ENCODE measurements at regions not wholly inside any gene's neighbourhood (a gene's known extent, or its start where the extent isn't known, plus 50 kb on each side); places are given as distances from the start of the nearest gene placed in this dataset.
"Not testable (repeated sequence)": the region's sequence is repeated elsewhere in the genome, so short reads cannot be mapped to it uniquely, and the experiment has no call there.

GRCh38 chr2:118417406-118418120 lies 329.3 kb downstream of the INSIG2 start:
- no peaks in the 10 kb centered on the region for H3K4me1 ChIP-seq (ENCODE audit: control insufficient read depth, insufficient read depth, low read length)
- DNase-seq (ENCODE audit: low read depth in 4 of 6, low spot score in 6 of 6) = no peak
- no peak overlapping the region for H3K27ac ChIP-seq (ENCODE audit: low read depth, low read length)
- no CpG with 5 or more reads among the region's 3 CpGs for WGBS (ENCODE audit: insufficient coverage)
- no peaks in the 10 kb centered on the region for H3K9me3 ChIP-seq (ENCODE audit: control insufficient read depth, insufficient read depth, low read length)
- no peaks in the 10 kb centered on the region for H3K36me3 ChIP-seq (ENCODE audit: control insufficient read depth, insufficient read depth, low read length)
- no peaks in the 10 kb centered on the region for H3K27me3 ChIP-seq (ENCODE audit: control insufficient read depth, insufficient read depth, low read length)
- no peak overlapping the region for H3K4me3 ChIP-seq (ENCODE audit: low read depth, low read length)

- not testable (repeated sequence) for DNase-seq (ENCODE audit: low read depth in 4 of 6, low spot score in 6 of 6); H3K27ac ChIP-seq (ENCODE audit: low read depth, low read length); H3K4me1 ChIP-seq (ENCODE audit: control insufficient read depth, insufficient read depth, low read length); H3K4me3 ChIP-seq (ENCODE audit: low read depth, low read length); H3K36me3 ChIP-seq (ENCODE audit: control insufficient read depth, insufficient read depth, low read length); H3K9me3 ChIP-seq (ENCODE audit: control insufficient read depth, insufficient read depth, low read length); H3K27me3 ChIP-seq (ENCODE audit: control insufficient read depth, insufficient read depth, low read length)
- WGBS (ENCODE audit: insufficient coverage) = no CpG with 5 or more reads among the region's 1 CpG
Measured at GRCh38 chr2:118415186-118415585, 326.9 kb downstream of the INSIG2 start.

GRCh38 chr2:118403658-118404451 lies 315.6 kb downstream of the INSIG2 start:
- Histone ChIP-seq H3K4me3 (ENCODE audit: low read depth, low read length) (no peak overlapping the region), H3K36me3 (ENCODE audit: control insufficient read depth, insufficient read depth, low read length) (no peaks in the 10 kb centered on the region), H3K9me3 (ENCODE audit: control insufficient read depth, insufficient read depth, low read length) (no peaks in the 10 kb centered on the region), H3K27ac (ENCODE audit: low read depth, low read length) (no peak overlapping the region), H3K4me1 (ENCODE audit: control insufficient read depth, insufficient read depth, low read length) (no peaks in the 10 kb centered on the region), H3K27me3 (ENCODE audit: control insufficient read depth, insufficient read depth, low read length) (no peaks in the 10 kb centered on the region)
- no peak for DNase-seq (ENCODE audit: low read depth in 4 of 6, low spot score in 6 of 6)
- 89% methylated on average over 1 of the region's 5 CpGs for WGBS (ENCODE audit: insufficient coverage)

GRCh38 chr2:118388771-118389170 lies 300.5 kb downstream of the INSIG2 start:
- DNase-seq (ENCODE audit: low read depth in 4 of 6, low spot score in 6 of 6) = no peak
- Histone ChIP-seq H3K36me3 (ENCODE audit: control insufficient read depth, insufficient read depth, low read length) (no peaks in the 10 kb centered on the region), H3K4me1 (ENCODE audit: control insufficient read depth, insufficient read depth, low read length) (no peaks in the 10 kb centered on the region), H3K27ac (ENCODE audit: low read depth, low read length) (no peak overlapping the region), H3K27me3 (ENCODE audit: control insufficient read depth, insufficient read depth, low read length) (no peaks in the 10 kb centered on the region), H3K4me3 (ENCODE audit: low read depth, low read length) (no peak overlapping the region), H3K9me3 (ENCODE audit: control insufficient read depth, insufficient read depth, low read length) (no peaks in the 10 kb centered on the region)
- WGBS (ENCODE audit: insufficient coverage) = 80% methylated on average over 1 of the region's 2 CpGs

GRCh38 chr2:118387509-118387908 lies 299.2 kb downstream of the INSIG2 start:
- no peak for DNase-seq (ENCODE audit: low read depth in 4 of 6, low spot score in 6 of 6)

GRCh38 chr2:118386641-118387302 lies 298.5 kb downstream of the INSIG2 start:
- Histone ChIP-seq H3K27me3 (ENCODE audit: control insufficient read depth, insufficient read depth, low read length) (no peaks in the 10 kb centered on the region), H3K36me3 (ENCODE audit: control insufficient read depth, insufficient read depth, low read length) (no peaks in the 10 kb centered on the region), H3K4me3 (ENCODE audit: low read depth, low read length) (no peak overlapping the region), H3K9me3 (ENCODE audit: control insufficient read depth, insufficient read depth, low read length) (no peaks in the 10 kb centered on the region), H3K27ac (ENCODE audit: low read depth, low read length) (no peak overlapping the region), H3K4me1 (ENCODE audit: control insufficient read depth, insufficient read depth, low read length) (no peaks in the 10 kb centered on the region)
- WGBS (ENCODE audit: insufficient coverage) = 88% methylated on average over 7 of the region's 9 CpGs
- no peak for DNase-seq (ENCODE audit: low read depth in 4 of 6, low spot score in 6 of 6)

More at GRCh38 chr2:118387509-118387908, 299.2 kb downstream of the INSIG2 start:
- no peaks in the 10 kb centered on the region for H3K4me1 ChIP-seq (ENCODE audit: control insufficient read depth, insufficient read depth, low read length)
- no peaks in the 10 kb centered on the region for H3K36me3 ChIP-seq (ENCODE audit: control insufficient read depth, insufficient read depth, low read length)
- H3K4me3 ChIP-seq (ENCODE audit: low read depth, low read length) = no peak overlapping the region
- no peaks in the 10 kb centered on the region for H3K9me3 ChIP-seq (ENCODE audit: control insufficient read depth, insufficient read depth, low read length)
- 90% methylated on average over 1 of the region's 1 CpG for WGBS (ENCODE audit: insufficient coverage)
- no peaks in the 10 kb centered on the region for H3K27me3 ChIP-seq (ENCODE audit: control insufficient read depth, insufficient read depth, low read length)
- no peak overlapping the region for H3K27ac ChIP-seq (ENCODE audit: low read depth, low read length)

GRCh38 chr2:118380915-118381653 lies 292.8 kb downstream of the INSIG2 start:
- no peaks in the 10 kb centered on the region for H3K4me1 ChIP-seq (ENCODE audit: control insufficient read depth, insufficient read depth, low read length)
- H3K27me3 ChIP-seq (ENCODE audit: control insufficient read depth, insufficient read depth, low read length) = peaks cover 15% of the 10 kb centered on the region
- no peaks in the 10 kb centered on the region for H3K36me3 ChIP-seq (ENCODE audit: control insufficient read depth, insufficient read depth, low read length)
- WGBS (ENCODE audit: insufficient coverage) = 80% methylated on average over 1 of the region's 3 CpGs
- no peaks in the 10 kb centered on the region for H3K9me3 ChIP-seq (ENCODE audit: control insufficient read depth, insufficient read depth, low read length)
- no peak overlapping the region for H3K27ac ChIP-seq (ENCODE audit: low read depth, low read length)
- DNase-seq (ENCODE audit: low read depth in 4 of 6, low spot score in 6 of 6) = no peak
- no peak overlapping the region for H3K4me3 ChIP-seq (ENCODE audit: low read depth, low read length)

- peak in 1 of 6 donors; percentile 22 for DNase-seq (ENCODE audit: low read depth in 4 of 6, low spot score in 6 of 6)
- Histone ChIP-seq H3K27ac (ENCODE audit: low read depth, low read length) (no peak overlapping the region), H3K4me1 (ENCODE audit: control insufficient read depth, insufficient read depth, low read length) (peaks cover 4% of the 10 kb centered on the region), H3K4me3 (ENCODE audit: low read depth, low read length) (no peak overlapping the region), H3K9me3 (ENCODE audit: control insufficient read depth, insufficient read depth, low read length) (no peaks in the 10 kb centered on the region), H3K27me3 (ENCODE audit: control insufficient read depth, insufficient read depth, low read length) (peaks cover 22% of the 10 kb centered on the region), H3K36me3 (ENCODE audit: control insufficient read depth, insufficient read depth, low read length) (no peaks in the 10 kb centered on the region)
- 76% methylated on average over 8 of the region's 10 CpGs for WGBS (ENCODE audit: insufficient coverage)
Measured at GRCh38 chr2:118375907-118376485, 287.7 kb downstream of the INSIG2 start.
